A549 (cell line): ENCODE measurements at regions not wholly inside any gene's neighbourhood (a gene's known extent, or its start where the extent isn't known, plus 50 kb on each side); places are given as distances from the start of the nearest gene placed in this dataset.

Experiments
- ATAC-seq, 2 experiments: fragments of 200-7000 bp in 1 of 2; fragments of >200 bp in 1 of 2; cut with Nextera tagmentation in 1 of 2; cut with Tn5 transposase in 1 of 2; 3 replicates each; pipeline versions ENCODE4 v1.8.0 to v1.9.1; 2018 to 2020; ENCODE audit warnings: mild to moderate bottlenecking in 1 of 2, moderate library complexity in 1 of 2
- CTCF ChIA-PET: fragments of 300-600 bp; sonication (Branson Sonifier 250); formaldehyde crosslinking; extraction: SDS; loops from one replicate; lab custom pipeline; 2021; ENCODE audit warnings: antibody characterized with exemption, inconsistent platforms; lab: Yijun Ruan, JAX
- POLR2A ChIA-PET: fragments of 350-600 bp; formaldehyde crosslinking; extraction: SDS; loops from one replicate; lab custom pipeline; 2021; ENCODE audit warnings: antibody characterized with exemption, inconsistent platforms; lab: Yijun Ruan, JAX
- DNase-seq, 2 experiments: peaks; one replicate each; pipeline versions ENCODE4 v3.0.0 to v3.0.0-alpha.2; 2011 to 2016; ENCODE audit warnings: low read depth in 1 of 2, low spot score in 1 of 2
- FAIRE-seq: peaks from 2 replicates; lab custom pipeline; 2011; peaks lifted over from hg19 to GRCh38; lab: Jason Lieb, UNC
- H3K27ac ChIP-seq, 2 experiments: fragments of >200 bp; sonication (Bioruptor Twin); formaldehyde crosslinking; 3 replicates each; pipeline ENCODE4 v1.5.1; 2016 to 2017
- H3K4me1 ChIP-seq: fragments of >200 bp; sonication (Bioruptor Twin); formaldehyde crosslinking; 3 replicates; pipeline ENCODE4 v1.6.1; 2016
- H3K4me2 ChIP-seq: fragments of >200 bp; sonication (Bioruptor Twin); formaldehyde crosslinking; 3 replicates; pipeline ENCODE4 v1.6.1; 2016
- H3K4me3 ChIP-seq: fragments of >200 bp; sonication (Bioruptor Twin); formaldehyde crosslinking; 3 replicates; pipeline ENCODE4 v1.5.1; 2016
- H3K9me3 ChIP-seq: fragments of >200 bp; sonication (Bioruptor Twin); formaldehyde crosslinking; 3 replicates; pipeline ENCODE4 v1.6.1; 2016
- BCL3 ChIP-seq: fragments of >200 bp; sonication (Bioruptor Twin); formaldehyde crosslinking; IDR thresholded peaks from 3 replicates; pipeline ENCODE4 v1.6.1; 2016
- BHLHE40 ChIP-seq: IDR thresholded peaks from 2 replicates; pipeline ENCODE4 v1.6.1; 2012; ENCODE audit warnings: low read depth, low read length, inconsistent platforms
- CBX8 ChIP-seq: fragments of 200-600 bp; sonication (generic); IDR thresholded peaks from 2 replicates; pipeline ENCODE4 v1.6.1; 2016
- CEBPB ChIP-seq, 2 experiments: fragments of >200 bp in 1 of 2; sonication (Bioruptor Twin) in 1 of 2; formaldehyde crosslinking in 1 of 2; IDR thresholded peaks; 2 replicates each; pipeline ENCODE4 v1.6.1; 2012 to 2016
- CHD2 ChIP-seq: fragments of 150-350 bp; IDR thresholded peaks from 2 replicates; pipeline ENCODE4 v1.6.1; 2014; ENCODE audit warnings: low read length; ENCODE audit not compliant: partially characterized antibody
- CHD4 ChIP-seq: fragments of 200-600 bp; sonication (generic); IDR thresholded peaks from 2 replicates; pipeline ENCODE4 v1.6.1; 2016; ENCODE audit warnings: antibody characterized with exemption, mild to moderate bottlenecking, borderline replicate concordance
- CTCF ChIP-seq: fragments of >200 bp; sonication (Bioruptor Twin); formaldehyde crosslinking; IDR thresholded peaks from 3 replicates; pipeline ENCODE4 v1.5.1; 2016
- EHF ChIP-seq: fragments of 250-450 bp; sonication (Bioruptor Pico); IDR thresholded peaks from 2 replicates; pipeline ENCODE4 v1.5.0; 2020; ENCODE audit warnings: mild to moderate bottlenecking
- EHMT2 ChIP-seq: fragments of 200-600 bp; sonication (generic); IDR thresholded peaks from 2 replicates; pipeline ENCODE4 v1.6.1; 2016; ENCODE audit warnings: antibody characterized with exemption, low read depth, mild to moderate bottlenecking, moderate library complexity
- EP300 ChIP-seq, 2 experiments: fragments of >200 bp; sonication (Bioruptor Twin); formaldehyde crosslinking; IDR thresholded peaks; 2 replicates in 1 of 2; 3 replicates in 1 of 2; pipeline ENCODE4 v1.6.1; 2016 to 2017
- FOSL2 ChIP-seq, 2 experiments: fragments of 450-650 bp in 1 of 2; fragments of >200 bp in 1 of 2; sonication (Bioruptor Twin) in 1 of 2; formaldehyde crosslinking; IDR thresholded peaks; 2 replicates each; pipeline versions ENCODE4 v1.5.0 to v1.6.1; 2016 to 2020; ENCODE audit warnings: mild to moderate bottlenecking in 1 of 2, moderate library complexity in 1 of 2
- HES2 ChIP-seq: fragments of >200 bp; sonication (Bioruptor Twin); formaldehyde crosslinking; IDR thresholded peaks from 2 replicates; pipeline ENCODE4 v1.6.1; 2016
- HOXB13 ChIP-seq: fragments of 250-450 bp; sonication (Bioruptor Pico); IDR thresholded peaks from 2 replicates; pipeline ENCODE4 v1.5.0; 2020; ENCODE audit warnings: low read depth, mild to moderate bottlenecking, moderate library complexity
- HOXB5 ChIP-seq: fragments of 250-450 bp; sonication (Bioruptor Pico); IDR thresholded peaks from 2 replicates; pipeline ENCODE4 v1.5.0; 2020; ENCODE audit warnings: mild to moderate bottlenecking, moderate library complexity
- JUN ChIP-seq, 2 experiments: fragments of >200 bp; sonication (Bioruptor Twin); formaldehyde crosslinking; IDR thresholded peaks; 2 replicates in 1 of 2; 3 replicates in 1 of 2; pipeline ENCODE4 v1.6.1; 2016 to 2017
- KDM1A ChIP-seq: fragments of 200-600 bp; sonication (generic); IDR thresholded peaks from 2 replicates; pipeline ENCODE4 v1.6.1; 2016; ENCODE audit warnings: low read depth, mild to moderate bottlenecking
- KDM5A ChIP-seq: fragments of 200-600 bp; sonication (generic); IDR thresholded peaks from 2 replicates; pipeline ENCODE4 v1.6.1; 2016; ENCODE audit warnings: antibody characterized with exemption, mild to moderate bottlenecking
- MAFK ChIP-seq: fragments of 450-650 bp; IDR thresholded peaks from 2 replicates; pipeline ENCODE4 v1.6.1; 2014; ENCODE audit not compliant: partially characterized antibody
- MYC ChIP-seq: IDR thresholded peaks from 2 replicates; pipeline ENCODE4 v1.6.1; 2012; ENCODE audit warnings: mild to moderate bottlenecking, inconsistent platforms, low read length, improper control_type of control experiment, borderline replicate concordance
- NPAS2 ChIP-seq: fragments of 250-450 bp; sonication (Bioruptor Pico); IDR thresholded peaks from 2 replicates; pipeline ENCODE4 v1.8.0; 2022; ENCODE audit warnings: mild to moderate bottlenecking, moderate library complexity, borderline replicate concordance
- NR3C1 ChIP-seq: fragments of >200 bp; sonication (Bioruptor Twin); formaldehyde crosslinking; IDR thresholded peaks from 3 replicates; pipeline ENCODE4 v1.6.1; 2017
- POLR2AphosphoS2 ChIP-seq: conservative IDR thresholded peaks from 2 replicates; pipeline ENCODE4 v1.6.1; 2012; ENCODE audit warnings: low read length, improper control_type of control experiment, inconsistent platforms
- RAD21 ChIP-seq, 2 experiments: fragments of >200 bp in 1 of 2; sonication (Bioruptor Twin) in 1 of 2; formaldehyde crosslinking in 1 of 2; IDR thresholded peaks in 1 of 2; conservative IDR thresholded peaks in 1 of 2; 2 replicates in 1 of 2; 3 replicates in 1 of 2; pipeline ENCODE4 v1.6.1; 2012 to 2018; ENCODE audit warnings: inconsistent platforms in 1 of 2
- REST ChIP-seq: fragments of 200-600 bp; sonication (generic); IDR thresholded peaks from 2 replicates; pipeline ENCODE4 v1.6.1; 2016; ENCODE audit warnings: antibody characterized with exemption, mild to moderate bottlenecking, moderate library complexity
- RNF2 ChIP-seq: fragments of 200-600 bp; sonication (generic); IDR thresholded peaks from 2 replicates; pipeline ENCODE4 v1.6.1; 2016; ENCODE audit warnings: low read depth, mild to moderate bottlenecking, antibody characterized with exemption, moderate library complexity, borderline replicate concordance
- SREBF2 ChIP-seq: fragments of 450-650 bp; IDR thresholded peaks from 2 replicates; pipeline ENCODE4 v1.6.1; 2014; ENCODE audit warnings: mild to moderate bottlenecking, moderate library complexity
- TFCP2L1 ChIP-seq: fragments of 250-450 bp; sonication (Bioruptor Pico); IDR thresholded peaks from 2 replicates; pipeline ENCODE4 v1.5.0; 2021; ENCODE audit warnings: mild to moderate bottlenecking
- TP53 ChIP-seq: fragments of 250-450 bp; sonication (Bioruptor Pico); IDR thresholded peaks from 2 replicates; pipeline ENCODE4 v1.5.0; 2021; ENCODE audit warnings: mild to moderate bottlenecking, moderate library complexity
- ZFP36 ChIP-seq: fragments of 450-650 bp; IDR thresholded peaks from 2 replicates; pipeline ENCODE4 v1.6.1; 2014; ENCODE audit warnings: borderline replicate concordance; ENCODE audit not compliant: partially characterized antibody
- WGBS: methylation state at CpG from one replicate; pipeline ENCODE4 v1.1.6; 2017; ENCODE audit errors: missing lambda C conversion rate; 5-methylcytosine and 5-hydroxymethylcytosine counted together

GRCh38 chrX:13386092-13386491 is 66.2 kb upstream of the ATXN3L start:
- DNase-seq = no peak
- no peak for FAIRE-seq
- peaks cover 12% of the 10 kb centered on the region; the same call in 2 of the 3 replicates for H3K4me1 ChIP-seq
- ATAC-seq = no peak
- H3K4me3 ChIP-seq = no peak overlapping the region
- POLR2A ChIA-PET = no interaction called here
- H3K27ac ChIP-seq = no peak overlapping the region; a peak in 1 of 6 replicates
- H3K9me3 ChIP-seq = no peaks in the 10 kb centered on the region
- TF ChIP-seq CHD2 = no peak
- no peak for TF ChIP-seq NR3C1
- TF ChIP-seq KDM5A = no peak
- TF ChIP-seq EHF (CRISPR knock-in tag) = no peak
- no peak for TF ChIP-seq NPAS2 (CRISPR knock-in tag)
- no peak for TF ChIP-seq HOXB5 (CRISPR knock-in tag)
- TF ChIP-seq MYC = no peak
- TF ChIP-seq CHD4 = no peak
- TF ChIP-seq RNF2 = no peak
- TF ChIP-seq CEBPB (IDR thresholded peaks at IDR 0.05) = no peak
- no peak for TF ChIP-seq TP53 (CRISPR knock-in tag)
- TF ChIP-seq POLR2AphosphoS2 = no peak
- no peak for TF ChIP-seq MAFK
- no peak for TF ChIP-seq FOSL2 (IDR thresholded peaks at IDR 0.05)
- TF ChIP-seq FOSL2 (CRISPR knock-in tag; IDR thresholded peaks at IDR 0.05) = no peak
- TF ChIP-seq HOXB13 (CRISPR knock-in tag) = no peak
- TF ChIP-seq TFCP2L1 (CRISPR knock-in tag) = no peak
- H3K4me2 ChIP-seq = no peak overlapping the region
- CTCF ChIA-PET = no interaction called here
- 87% methylated on average over 3 of the region's 3 CpGs for WGBS

GRCh38 chrX:13383907-13384306 is 64.1 kb upstream of the ATXN3L start:
- Histone ChIP-seq H3K9me3 (no peaks in the 10 kb centered on the region), H3K4me1 (peaks cover 12% of the 10 kb centered on the region; the same call in 2 of the 3 replicates), H3K4me2 (no peak overlapping the region), H3K27ac (peak overlapping the region in 1 of 2 experiments; percentile 46; a peak in 2 of 6 replicates), H3K4me3 (no peak overlapping the region)
- ATAC-seq (no peak), DNase-seq (no peak), FAIRE-seq (peak; percentile 92)
- 76% methylated on average over 5 of the region's 5 CpGs for WGBS
- CTCF ChIA-PET = no interaction called here
- no peak for TF ChIP-seq CTCF
- no peak for TF ChIP-seq EHMT2
- no peak for TF ChIP-seq FOSL2 (IDR thresholded peaks at IDR 0.05)
- TF ChIP-seq FOSL2 (CRISPR knock-in tag; IDR thresholded peaks at IDR 0.05) = no peak
- no peak for TF ChIP-seq CBX8
- TF ChIP-seq KDM1A = no peak
- no peak for TF ChIP-seq HES2
- POLR2A ChIA-PET = no interaction called here

GRCh38 chrX:13381514-13381913 is 61.7 kb upstream of the ATXN3L start:
- no peak for DNase-seq
- ChIA-PET CTCF (interaction anchor here (0.6 kb wide), 1 partner anchor 326 kb away, joined by 3 read pairs; no protein-coding TSS in a partner anchor), POLR2A (no interaction called here)
- Histone ChIP-seq H3K4me3 (no peak overlapping the region), H3K9me3 (no peaks in the 10 kb centered on the region), H3K4me1 (peaks cover 5% of the 10 kb centered on the region; the same call in 1 of the 3 replicates), H3K27ac (0 out of 6 replicates have a peak overlapping the region, but pooled peaks of 1 of the 2 experiments have one; percentile 30), H3K4me2 (no peak overlapping the region)
- FAIRE-seq = no peak
- ATAC-seq = no peak
- 93% methylated on average over 2 of the region's 2 CpGs for WGBS
- TF ChIP-seq BCL3 (no peak), REST (no peak), BHLHE40 (no peak), ZFP36 (no peak), CHD2 (no peak), CEBPB (IDR thresholded peaks at IDR 0.05) (no peak), MAFK (no peak), CHD4 (no peak), JUN (IDR thresholded peaks at IDR 0.05) (no peak), EP300 (IDR thresholded peaks at IDR 0.05) (no peak), RAD21 (conservative IDR thresholded peaks at IDR 0.05 in 1 of 2, IDR thresholded peaks at IDR 0.05 in 1 of 2) (no peak), KDM5A (no peak), HOXB5 (CRISPR knock-in tag) (no peak), NR3C1 (no peak), SREBF2 (no peak)
